Muscle of back (tissue), 3 donors: ENCODE measurements at regions not wholly inside any gene's neighbourhood (a gene's known extent, or its start where the extent isn't known, plus 50 kb on each side); places are given as distances from the start of the nearest gene placed in this dataset.
A peak's percentile ranks its signal among the peaks of the same experiment; 100 is the strongest.
"Not testable (repeated sequence)": the region's sequence is repeated elsewhere in the genome, so short reads cannot be mapped to it uniquely, and the experiment has no call there.

ENCODE experiments used
- DNase-seq, 3 donors: peaks; one replicate each; pipeline versions ENCODE4 v3.0.0 to v3.0.0-alpha.2; 2013

GRCh38 chr11:93608364-93608763 is 53.1 kb upstream of the CEP295 start:
- DNase-seq = peak in 1 of 3 donors; percentile 22

- no peak for DNase-seq
Observed at GRCh38 chr11:93606721-93607120, 54.8 kb upstream of the CEP295 start.

GRCh38 chr11:93606314-93606713 is 55.2 kb upstream of the CEP295 start:
- no peak for DNase-seq

- DNase-seq = no peak
Observed at GRCh38 chr11:93605642-93606041, 55.8 kb upstream of the CEP295 start.

- DNase-seq = no peak
Observed at GRCh38 chr11:93604008-93604660, 57.3 kb upstream of the CEP295 start.

- no peak for DNase-seq
Observed at GRCh38 chr11:93603225-93604007, 58.1 kb upstream of the CEP295 start.

GRCh38 chr11:93596171-93596570 is 53.0 kb upstream of the SMCO4 start:
- DNase-seq = not testable (repeated sequence)
